ENCODE measurements at regions not wholly inside any gene's neighbourhood (a gene's known extent, or its start where the extent isn't known, plus 50 kb on each side); places are given as distances from the start of the nearest gene placed in this dataset.

DNA sequence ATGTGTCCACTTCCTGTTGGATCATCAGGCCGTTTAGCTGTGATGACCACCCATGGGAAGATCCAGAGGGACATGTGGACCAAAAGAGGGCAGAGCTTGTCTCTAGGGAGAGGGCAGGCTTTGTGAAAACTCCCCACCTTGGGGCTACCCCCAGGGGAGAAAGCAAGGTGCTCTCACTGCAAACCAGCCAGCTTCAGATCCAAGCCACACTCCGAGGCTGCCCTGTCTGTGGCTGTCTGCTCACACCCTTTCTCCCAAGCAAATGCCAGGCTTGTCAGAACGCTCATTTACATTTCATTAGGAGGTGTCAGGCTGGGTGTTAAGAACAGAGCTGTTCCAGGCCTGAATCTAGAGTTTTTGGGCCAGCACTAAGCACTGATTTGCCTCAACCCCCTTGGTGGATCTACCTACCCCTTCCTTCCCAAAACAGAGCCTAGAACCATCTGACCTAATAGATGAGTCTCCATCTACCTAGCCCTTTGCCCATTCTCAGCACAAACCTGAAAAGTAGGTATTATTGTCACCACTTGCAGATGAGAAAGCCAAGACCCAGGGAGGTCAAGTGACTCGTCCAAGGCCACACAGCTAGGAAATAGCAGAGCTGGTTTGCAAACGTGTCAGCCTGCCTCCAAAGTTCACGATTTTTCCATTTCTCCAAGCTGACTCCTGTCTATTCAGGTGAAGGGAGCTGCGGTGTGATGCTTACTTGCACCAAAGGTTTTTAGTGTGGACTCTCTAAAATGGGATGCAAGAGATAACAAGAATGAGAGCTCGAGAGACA is 130.9 kb downstream of the EMX2 start:
- DNase-seq = no peak

DNA sequence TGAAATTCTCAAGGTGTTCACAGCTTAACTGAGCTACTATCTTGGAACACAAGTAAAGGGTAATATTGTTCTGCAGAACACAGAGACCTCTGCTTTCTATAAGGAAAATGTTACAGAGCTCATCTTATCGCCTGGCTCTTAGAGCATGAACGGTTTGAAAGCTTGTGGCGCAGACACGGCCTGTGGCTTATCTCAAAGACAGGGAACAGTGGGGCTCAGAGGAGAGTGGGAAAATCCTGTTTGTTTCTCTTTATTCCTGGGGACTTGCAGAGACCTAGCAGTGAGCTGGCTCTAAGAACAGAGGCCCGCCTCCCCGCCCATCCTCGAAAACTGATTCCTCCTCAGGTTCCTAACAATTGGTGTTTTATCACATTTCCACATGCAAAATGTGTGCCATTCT is 131.7 kb downstream of the EMX2 start:
- no peak for DNase-seq

DNA sequence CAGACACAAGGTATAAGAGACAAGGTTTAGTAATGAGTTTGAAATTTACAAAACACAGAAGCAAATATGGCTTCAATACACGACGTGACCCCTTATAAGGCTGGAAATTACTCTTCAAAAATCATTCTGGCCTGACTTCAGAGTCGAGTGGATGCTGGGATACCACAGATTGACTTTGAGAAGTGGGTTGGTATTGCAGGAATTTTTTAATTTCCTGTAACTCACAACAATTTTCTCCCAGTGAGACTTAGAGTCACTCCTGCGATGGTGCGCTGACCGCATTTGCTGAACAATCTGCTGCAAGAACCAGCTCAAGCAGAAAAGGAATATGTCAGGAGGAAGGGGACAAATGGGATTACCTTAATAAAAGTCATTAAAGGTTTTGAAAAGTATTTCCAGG is 132.1 kb downstream of the EMX2 start:
- no peak for DNase-seq

DNA sequence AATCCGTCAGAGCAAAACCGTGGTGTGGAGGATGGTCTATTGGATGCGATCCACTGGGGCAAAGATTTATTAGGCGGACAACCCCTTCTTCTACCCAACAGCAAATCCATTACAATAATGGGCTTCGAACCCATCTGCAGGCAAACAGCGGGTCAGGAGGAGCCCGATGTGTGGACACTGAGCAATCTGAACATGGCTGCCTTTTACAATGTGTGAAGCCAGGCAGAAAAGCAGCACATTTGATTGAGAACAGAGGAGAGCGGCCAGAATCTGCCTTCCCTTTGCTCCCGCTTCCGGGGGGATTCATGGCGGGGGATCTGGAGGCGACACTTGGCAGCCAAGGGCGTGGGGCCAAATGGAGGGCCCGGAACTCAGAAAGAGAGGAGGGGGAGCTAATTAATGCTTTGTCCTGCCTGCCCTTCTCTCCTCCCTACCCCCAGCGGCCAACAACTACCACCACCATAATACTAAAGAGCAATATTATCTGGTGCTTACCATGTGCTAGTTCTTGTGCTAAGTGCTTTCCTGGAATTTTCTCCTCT is 133.0 kb downstream of the EMX2 start:
- DNase-seq = no peak

DNA sequence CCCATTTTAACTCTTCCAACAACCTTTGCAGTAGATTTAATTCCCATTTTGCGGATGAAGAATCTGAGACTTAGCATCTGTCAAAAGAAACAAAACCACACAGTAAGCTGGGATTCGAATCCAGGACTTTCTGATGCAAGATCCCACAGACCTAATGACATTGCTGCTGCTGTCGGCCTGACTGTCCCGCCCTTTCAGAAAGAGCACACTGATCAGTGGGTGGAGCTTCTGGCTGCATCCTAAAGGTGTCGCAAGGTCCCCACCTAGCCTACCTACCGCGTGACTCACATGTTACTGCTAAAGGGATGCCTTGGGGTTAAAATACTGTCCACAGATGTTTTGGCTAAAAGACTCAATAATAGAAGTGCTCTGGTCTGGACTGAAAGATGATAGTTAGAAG is 134.7 kb downstream of the EMX2 start:
- DNase-seq = no peak

DNA sequence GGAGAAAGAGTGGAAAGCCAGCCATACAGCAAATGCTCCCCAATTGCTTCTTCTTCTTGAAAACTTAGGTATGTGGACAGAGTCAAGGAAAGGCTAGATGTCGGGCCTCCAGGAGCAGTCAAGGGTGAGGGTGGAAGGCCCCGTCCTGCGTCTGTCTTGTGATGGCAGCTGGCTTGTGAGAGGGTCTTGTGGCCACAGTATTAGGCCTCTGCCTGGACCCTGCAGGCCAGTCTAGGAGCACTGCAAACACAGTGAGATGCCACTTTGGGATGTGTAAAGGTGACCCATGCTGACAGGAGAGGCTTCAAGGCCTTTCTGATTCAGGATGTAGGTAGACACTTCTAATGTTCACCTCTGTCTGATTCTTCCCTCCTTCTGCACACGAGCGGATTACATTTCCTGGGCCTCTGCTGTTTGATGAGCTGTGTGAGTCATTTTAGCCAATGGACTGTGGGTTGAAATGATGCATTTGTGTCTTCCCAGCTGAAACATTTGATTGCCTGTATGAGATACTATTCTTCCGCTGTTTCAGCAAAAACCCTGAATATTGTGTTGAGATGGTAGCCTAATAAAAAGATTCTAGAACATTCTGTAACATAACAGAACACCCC is 135.4 kb downstream of the EMX2 start:
- DNase-seq = no peak

DNA sequence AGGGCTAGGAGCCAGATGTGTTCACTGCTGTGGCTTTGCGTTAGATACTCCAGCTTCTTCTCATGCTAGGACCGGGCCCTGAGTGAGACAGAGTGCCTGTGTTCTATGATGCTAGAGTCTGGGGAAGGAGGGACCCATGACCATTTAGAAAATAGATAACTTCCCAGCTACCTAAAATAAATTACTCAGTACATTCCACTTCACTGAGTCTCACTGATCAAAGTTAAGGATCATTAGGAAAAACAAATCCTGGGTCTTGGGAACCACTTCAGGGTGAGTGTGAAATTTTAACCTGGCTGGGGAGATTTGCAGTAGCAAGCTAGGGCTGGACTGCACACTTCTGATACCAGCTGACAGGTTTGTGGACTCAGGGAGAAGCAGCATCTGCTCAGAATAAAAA is 138.1 kb downstream of the EMX2 start:
- no peak for DNase-seq

DNA sequence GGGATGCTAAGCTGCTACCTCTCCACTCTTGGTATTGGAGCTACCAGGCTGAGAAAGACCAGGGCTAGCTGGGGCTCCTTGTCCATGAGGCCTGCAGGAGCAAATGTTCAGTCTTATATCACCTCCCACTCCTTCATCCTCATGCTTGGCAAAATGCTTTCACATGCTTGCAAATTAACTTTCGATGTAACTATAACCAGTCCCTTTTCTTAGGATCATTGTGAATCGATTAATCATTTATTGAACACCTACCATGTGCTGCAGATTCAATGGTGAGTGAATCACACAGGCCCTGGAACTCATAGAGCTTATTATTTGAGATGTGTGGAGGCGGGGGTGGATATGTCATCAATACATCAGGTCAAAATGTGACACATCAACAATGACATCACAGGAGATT is 138.6 kb downstream of the EMX2 start:
- DNase-seq = no peak

DNA sequence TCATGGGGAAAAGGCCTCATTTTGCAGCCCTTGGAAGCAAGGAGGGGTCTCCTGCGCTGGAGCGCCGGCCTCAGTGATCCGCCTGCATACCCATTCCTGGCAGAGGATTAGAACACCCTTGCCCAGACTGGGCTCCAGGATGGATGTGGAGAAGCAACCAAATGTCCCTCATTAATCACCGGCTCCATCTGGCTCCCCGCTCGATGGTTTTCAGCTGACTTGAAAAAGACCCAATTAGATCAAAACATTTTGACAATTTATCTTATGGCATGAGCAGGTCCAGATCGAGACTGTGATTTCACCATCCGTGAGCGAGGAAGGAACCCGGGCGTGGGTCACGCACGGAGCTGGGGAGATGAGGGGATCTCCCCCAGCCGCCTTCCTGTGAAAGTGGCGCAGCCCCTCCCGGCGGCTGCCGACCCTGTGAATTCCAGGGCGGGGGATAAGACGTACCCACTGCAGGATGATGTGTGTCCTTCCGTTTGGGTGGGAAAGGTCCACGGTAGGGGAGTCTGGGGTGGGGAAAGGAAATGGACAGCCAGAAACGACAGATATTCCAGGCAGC is 141.6 kb downstream of the EMX2 start:
- no peak for DNase-seq

DNA sequence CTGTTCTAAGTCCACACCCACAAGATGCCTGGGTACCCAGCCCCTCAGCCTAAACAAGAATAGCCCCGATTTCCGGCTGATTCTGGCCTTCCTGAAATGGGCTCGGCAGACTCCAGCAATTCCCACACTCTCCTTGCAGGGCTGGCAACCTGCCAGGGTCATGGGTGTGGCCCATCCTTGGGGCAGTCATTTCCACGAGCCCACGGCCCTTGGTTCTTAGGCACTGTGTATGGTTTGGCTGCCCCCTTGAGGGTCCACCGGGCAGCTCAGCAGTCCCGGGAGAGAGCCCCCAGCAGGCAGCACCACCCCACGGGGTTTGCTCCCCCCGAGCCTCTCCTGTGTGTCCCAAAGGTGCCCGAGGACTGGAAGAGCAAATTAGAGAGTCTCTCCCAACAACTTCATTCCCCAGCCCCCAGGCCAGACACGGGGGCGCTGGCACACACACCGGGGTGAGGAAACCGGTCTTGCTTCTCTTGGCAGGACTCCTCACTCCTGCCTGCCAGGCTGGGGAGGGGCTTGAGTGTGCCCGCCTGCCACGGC is 142.2 kb downstream of the EMX2 start:
- DNase-seq = peak; percentile 9

DNA sequence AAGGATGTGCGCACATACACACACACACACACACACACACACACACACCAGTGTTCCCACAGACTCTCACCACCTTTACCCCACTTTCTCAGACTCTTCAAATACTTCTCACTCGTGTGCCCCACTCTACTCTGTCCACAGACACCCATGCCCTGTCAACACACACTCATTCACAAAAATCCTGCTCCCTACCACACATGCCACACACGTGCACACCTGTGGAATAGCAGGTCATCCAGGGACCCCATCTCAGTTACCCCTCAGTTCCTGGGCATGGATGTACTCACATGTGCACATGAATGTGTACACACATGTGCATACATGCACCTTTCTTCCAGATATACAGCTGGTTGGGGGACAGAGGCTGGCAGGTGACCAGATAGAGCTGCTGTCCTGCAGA is 142.9 kb downstream of the EMX2 start:
- no peak for DNase-seq

DNA sequence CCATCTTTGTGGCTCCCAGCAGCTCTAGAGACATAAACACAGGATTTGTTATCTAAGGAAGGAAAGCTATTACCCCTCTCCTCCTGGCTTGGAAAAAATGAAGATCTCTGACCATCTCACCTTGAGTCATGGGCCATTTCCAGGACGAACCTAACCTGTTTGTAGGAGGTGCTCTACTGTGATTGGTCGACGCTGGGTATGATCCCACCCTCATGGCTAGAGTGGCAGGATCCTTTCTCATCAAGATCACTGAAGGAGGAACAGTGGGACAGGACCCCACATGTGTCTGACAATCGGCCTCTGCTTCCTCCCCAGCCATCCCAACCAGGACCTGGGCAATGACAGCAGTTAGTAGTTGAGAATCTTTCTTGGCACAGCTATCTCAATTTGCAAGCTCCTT is 144.1 kb downstream of the EMX2 start:
- DNase-seq = no peak

DNA sequence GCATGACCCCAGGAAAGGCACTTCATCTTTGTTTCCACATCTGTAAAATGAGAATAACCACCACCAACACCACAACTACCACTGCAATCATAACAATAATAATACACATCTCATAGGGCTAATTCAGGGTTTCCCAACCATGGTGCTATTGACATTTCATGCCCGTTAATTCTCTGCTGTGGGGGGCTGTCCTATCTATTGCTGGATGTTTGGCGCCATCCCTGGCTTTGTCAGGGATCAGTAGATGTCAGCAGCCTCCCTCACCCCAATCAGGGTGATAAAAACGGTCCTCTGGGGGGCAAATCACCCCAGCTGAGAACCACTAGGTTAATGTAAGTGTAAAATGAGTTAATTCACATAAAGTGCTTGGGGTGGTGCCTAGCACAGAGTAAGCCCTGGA is 145.8 kb downstream of the EMX2 start:
- no peak for DNase-seq

DNA sequence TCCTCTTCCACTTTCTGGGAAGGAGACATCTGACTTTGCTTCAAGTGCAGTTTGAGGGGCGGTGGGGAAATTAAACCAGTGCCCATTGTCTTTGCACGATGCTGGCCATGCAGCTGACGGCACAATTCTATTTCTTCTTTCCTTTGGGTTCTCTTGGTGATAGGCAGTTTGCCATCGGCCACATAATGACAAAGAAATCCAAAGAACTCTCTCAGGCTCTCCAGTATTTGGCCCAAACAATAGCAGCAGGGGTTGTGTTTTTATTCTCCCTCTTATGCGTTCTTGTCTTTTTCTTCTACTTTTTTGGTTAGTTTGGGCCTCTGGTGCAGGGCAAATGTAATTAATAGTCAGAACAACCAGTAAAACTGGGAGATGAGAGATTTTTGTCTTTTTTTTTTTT is 147.0 kb downstream of the EMX2 start:
- DNase-seq = no peak

DNA sequence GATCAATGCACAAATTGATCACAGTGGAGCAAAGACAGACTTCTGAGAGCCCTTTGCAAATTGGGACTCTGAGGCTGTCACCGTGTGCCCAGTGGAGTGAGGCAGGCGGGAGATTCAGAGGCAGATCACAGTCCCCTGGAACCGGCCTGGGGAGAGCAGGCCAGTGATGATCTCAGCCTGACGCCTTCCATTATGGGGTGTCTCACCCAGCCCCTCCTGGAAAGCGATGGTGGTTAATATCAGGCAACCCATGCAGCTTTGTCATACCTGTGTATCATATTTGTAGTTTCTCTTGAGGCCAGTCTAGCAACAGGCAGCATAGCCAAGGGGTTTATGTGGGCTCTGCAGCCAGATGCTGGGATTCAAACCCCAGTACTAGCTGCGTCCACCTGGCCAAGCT is 147.8 kb downstream of the EMX2 start:
- DNase-seq = no peak

DNA sequence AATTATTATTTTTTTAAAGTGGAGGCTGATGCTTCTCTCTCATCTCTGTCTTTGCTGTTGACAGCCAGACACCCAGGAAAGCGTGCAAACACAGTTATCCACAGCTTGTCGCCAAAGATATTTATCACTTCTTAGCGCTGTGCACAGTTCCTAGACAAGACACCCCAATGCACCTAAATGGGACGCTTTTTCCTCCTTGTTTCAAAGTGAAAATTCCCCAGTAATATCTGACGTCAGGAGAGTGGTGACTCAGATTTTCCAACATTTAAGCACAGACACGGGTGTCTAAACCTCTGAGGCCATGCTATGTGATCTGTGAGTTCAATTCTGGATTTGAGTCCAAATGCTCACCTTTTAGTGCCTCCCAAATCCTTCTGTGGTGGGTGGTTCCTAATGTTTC is 151.6 kb downstream of the EMX2 start:
- no peak for DNase-seq

DNA sequence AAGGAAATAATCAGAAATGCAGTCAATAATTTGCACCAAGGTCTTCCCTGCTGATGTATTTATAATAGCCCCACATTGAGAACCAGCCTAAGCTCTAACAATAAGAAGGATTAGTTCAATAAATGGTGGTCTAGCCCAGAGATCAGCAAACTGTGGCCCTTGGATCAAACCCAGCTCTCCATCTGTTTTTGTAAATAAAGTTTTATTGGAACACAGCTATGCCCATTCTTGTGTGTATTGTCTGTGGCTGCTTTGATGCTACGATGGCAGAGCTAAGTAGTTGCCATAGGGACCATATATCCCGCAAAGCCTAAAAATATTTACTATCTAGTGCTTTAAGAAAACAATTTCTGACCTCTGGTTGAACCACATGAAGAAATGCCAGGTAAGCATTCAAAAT is 154.9 kb downstream of the EMX2 start:
- no peak for DNase-seq

DNA sequence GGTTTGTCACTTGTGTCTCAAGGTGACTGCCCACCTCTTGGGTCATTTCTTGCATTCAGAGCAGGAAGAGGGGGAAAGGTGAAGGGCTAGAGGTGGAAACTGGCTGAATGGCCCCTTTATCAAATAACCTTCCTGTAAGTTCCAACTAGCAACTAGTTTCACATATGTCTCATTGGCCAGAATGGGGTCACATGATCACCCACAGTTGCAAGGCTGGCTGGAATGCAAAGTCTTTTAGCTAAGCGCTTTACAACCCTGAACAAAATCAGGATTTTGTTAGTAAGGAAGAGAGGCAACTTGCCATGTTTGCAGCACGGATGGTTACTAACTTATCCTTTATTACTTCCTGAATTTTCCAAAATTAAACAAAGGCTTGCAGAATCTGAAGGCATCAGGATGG is 156.3 kb downstream of the EMX2 start:
- no peak for DNase-seq

DNA sequence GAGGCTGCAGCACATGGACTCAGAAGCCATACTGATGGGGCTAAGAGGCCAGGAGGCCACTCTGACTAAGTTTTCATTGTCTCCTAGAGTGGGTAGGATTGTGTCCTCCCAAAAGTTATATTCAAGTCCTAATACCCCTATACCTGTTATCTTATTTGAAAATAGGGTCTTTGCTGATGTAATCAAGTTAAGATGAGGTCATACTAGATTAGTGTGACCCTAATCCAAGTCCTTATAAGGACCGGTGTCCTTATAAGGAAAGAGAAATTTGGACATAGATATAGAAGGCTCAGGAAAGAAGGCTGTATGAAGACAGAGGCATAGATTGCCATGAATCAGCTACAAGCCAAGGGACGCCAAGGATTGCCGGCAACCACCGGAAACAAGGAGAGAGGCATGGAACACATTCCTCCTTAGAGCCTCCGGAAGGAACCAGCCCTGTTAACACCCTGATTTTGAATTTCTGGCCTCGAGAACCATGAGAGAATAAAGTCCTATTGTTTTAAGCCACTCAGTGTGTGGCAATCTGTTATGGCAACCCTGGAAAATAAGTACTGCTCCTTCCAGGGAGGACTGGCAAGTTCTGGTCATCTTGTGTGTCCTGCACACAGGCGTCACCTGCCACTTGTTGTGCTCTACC is 157.0 kb downstream of the EMX2 start:
- no peak for DNase-seq

DNA sequence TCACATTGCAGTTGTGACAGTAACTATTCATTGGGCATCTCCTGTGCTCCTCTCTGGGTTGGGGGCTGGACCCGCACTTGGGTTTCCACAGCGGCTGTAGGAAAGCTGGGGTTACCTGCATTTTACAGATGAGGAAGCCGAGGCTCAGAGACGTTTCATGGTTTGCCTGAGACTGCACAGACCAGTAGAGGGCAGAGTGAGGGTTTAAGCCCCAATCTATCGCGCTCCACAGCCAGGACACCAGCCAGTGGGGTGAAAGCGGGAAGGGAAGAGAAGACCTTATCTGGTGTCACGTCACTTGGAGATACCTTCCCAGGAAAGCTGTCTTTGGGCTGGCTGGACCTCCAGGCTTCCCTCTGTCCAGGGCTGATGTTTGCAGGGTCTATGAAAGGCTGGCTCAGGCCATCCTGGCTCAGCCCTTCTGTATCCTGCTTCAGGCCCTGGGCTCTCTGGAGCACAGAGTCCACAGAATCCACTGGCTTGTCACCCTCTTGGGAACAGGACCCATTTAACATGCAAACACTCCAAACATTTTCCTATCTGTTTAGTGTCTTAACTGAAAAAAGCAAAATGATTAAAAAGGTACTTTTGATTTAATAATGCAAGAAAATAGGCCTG is 167.7 kb downstream of the EMX2 start:
- DNase-seq = peak; percentile 26

DNA sequence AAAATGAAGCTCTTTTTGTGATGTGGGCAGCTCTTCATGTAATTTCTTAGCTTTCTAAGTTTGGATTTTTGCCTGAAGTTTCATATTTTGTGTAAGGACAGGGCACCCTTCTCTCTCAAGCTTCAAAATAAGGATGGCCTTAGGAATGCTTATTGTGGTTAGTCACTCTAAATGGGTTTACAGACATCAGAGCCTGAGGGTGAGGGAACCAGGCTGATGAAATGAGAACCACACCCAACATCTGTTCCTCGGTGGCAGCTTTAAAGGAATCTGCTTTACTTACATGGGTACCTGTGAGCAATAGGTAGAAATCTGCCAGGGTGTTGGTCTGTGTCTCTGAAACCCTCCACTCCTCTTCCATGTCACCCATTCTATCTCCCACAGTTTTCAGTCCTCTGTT is 174.3 kb downstream of the EMX2 start:
- no peak for DNase-seq

DNA sequence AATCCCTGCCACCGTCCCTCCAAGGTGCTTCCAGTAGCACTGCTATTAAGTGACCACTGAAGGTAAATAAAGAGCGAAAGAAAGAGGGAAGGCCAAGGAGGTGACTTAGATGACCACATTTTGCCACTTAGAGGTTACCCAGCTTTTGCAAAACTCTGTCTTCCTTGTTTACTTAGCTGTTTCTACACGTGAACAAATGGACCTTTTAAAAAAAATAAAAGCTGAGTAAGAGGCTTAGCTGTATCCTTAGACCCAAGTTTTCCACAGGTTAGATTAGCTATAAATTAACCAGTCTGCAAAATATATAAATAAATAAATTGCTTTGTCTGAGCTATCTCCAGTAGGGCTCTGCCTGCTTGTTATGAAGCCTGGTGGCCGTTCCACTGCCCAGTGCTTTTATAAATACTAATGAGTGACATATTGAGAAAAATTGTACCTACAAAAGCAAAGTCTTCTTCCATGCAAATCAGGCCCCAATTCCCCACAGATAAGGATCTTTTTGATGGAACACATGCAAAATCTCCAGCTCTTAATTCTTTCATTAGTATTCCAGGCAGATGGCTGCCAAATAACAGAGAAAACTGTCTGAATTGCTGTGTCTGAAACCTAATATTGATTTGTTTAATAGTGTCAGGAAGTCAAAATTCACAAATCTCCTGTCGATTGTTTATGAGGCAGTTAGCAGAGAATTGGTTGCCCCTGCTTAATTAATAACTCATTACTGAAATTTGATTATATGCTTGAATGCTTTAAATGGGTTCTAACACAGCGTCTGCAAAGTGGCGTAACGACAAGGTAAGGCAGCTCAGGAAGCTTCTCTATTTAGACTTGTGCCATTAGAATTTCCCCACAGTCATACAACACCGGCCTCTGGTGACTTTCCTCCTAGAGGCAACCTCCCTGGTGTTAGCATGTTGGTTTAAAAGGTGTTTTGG is 176.7 kb downstream of the EMX2 start:
- no peak for DNase-seq

All from NCI-H82 (cell line).